ENCODE measurements at regions not wholly inside any gene's neighbourhood (a gene's known extent, or its start where the extent isn't known, plus 50 kb on each side); places are given as distances from the start of the nearest gene placed in this dataset.

DNA sequence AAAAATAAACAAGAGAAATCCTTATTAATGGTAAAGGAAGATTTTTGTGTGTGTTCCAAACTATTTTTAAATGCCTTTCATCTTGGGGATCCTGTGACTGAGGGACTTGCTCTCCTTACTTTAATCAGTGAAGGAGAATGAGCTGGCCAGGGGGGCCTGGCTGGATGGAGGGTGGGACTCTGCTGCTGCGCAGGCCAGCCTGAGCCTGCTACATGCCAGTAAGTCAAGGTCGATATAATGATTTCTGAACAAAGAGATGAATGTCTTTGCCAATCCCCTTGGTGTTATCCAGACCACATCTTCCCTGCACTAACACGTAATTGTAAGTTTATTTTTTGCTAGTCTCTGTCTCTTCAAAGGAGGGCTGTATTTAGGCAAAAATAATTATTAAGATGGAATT is 1679.2 kb upstream of the TENM3 start:
- intact Hi-C loops (cut with micrococcal nuclease; ENCODE audit: unreplicated experiment): no loop called here

More for the DNA sequence above, 1679.2 kb upstream of the TENM3 start:
- ChIA-PET SMC1A (ENCODE audit: uncharacterized antibody, unreplicated experiment) (no interaction called here), CTCF (no interaction called here), RAD21 (ENCODE audit: unreplicated experiment) (no interaction called here), POLR2A (no interaction called here)
- Histone ChIP-seq H3K4me3 (no peak overlapping the region), H3K36me3 (ENCODE audit: control insufficient read depth in 2 of 2, insufficient read depth in 2 of 2, low read length in 1 of 2) (no peaks in the 10 kb centered on the region), H3K27ac (ENCODE audit: control insufficient read depth, insufficient read depth) (no peak overlapping the region), H2AFZ (ENCODE audit: control insufficient read depth, low read depth, low read length) (no peak overlapping the region), H4K20me1 (ENCODE audit: control insufficient read depth, insufficient read depth) (no peaks in the 10 kb centered on the region), H3K27me3 (replicated peaks in 1 of 2; ENCODE audit: control insufficient read depth in 2 of 2, insufficient read depth in 2 of 2, low read length in 1 of 2) (no peaks in the 10 kb centered on the region), H3K9me3 (replicated peaks; ENCODE audit: control insufficient read depth, insufficient read depth, low read length) (no peaks in the 10 kb centered on the region; the same call in 2 of the 3 replicates), H3K79me2 (ENCODE audit: control insufficient read depth, insufficient read depth, low read length) (no peaks in the 10 kb centered on the region), H3K4me1 (ENCODE audit: control insufficient read depth, insufficient read depth, low read length) (no peaks in the 10 kb centered on the region), H3K4me2 (ENCODE audit: control insufficient read depth, insufficient read depth) (no peak overlapping the region), H3K9ac (ENCODE audit: control insufficient read depth, insufficient read depth, low read length) (no peak overlapping the region)
- BruUV-seq (replicated peaks): no TSS peak
- ATAC-seq (no peak), DNase-seq (ENCODE audit: low read depth, low spot score) (no peak), FAIRE-seq (no peak)
- no peak for TF ChIP-seq TBL1XR1 (IDR thresholded peaks at IDR 0.05; ENCODE audit: low read depth, low read length)
- no peak for TF ChIP-seq EP300 (IDR thresholded peaks at IDR 0.05; ENCODE audit: borderline replicate concordance in 1 of 2, control insufficient read depth in 1 of 2, low read depth in 2 of 2, low read length in 2 of 2)
- TF ChIP-seq CREM (IDR thresholded peaks at IDR 0.05; ENCODE audit: low read depth): no peak
- TF ChIP-seq, protein P1, sequence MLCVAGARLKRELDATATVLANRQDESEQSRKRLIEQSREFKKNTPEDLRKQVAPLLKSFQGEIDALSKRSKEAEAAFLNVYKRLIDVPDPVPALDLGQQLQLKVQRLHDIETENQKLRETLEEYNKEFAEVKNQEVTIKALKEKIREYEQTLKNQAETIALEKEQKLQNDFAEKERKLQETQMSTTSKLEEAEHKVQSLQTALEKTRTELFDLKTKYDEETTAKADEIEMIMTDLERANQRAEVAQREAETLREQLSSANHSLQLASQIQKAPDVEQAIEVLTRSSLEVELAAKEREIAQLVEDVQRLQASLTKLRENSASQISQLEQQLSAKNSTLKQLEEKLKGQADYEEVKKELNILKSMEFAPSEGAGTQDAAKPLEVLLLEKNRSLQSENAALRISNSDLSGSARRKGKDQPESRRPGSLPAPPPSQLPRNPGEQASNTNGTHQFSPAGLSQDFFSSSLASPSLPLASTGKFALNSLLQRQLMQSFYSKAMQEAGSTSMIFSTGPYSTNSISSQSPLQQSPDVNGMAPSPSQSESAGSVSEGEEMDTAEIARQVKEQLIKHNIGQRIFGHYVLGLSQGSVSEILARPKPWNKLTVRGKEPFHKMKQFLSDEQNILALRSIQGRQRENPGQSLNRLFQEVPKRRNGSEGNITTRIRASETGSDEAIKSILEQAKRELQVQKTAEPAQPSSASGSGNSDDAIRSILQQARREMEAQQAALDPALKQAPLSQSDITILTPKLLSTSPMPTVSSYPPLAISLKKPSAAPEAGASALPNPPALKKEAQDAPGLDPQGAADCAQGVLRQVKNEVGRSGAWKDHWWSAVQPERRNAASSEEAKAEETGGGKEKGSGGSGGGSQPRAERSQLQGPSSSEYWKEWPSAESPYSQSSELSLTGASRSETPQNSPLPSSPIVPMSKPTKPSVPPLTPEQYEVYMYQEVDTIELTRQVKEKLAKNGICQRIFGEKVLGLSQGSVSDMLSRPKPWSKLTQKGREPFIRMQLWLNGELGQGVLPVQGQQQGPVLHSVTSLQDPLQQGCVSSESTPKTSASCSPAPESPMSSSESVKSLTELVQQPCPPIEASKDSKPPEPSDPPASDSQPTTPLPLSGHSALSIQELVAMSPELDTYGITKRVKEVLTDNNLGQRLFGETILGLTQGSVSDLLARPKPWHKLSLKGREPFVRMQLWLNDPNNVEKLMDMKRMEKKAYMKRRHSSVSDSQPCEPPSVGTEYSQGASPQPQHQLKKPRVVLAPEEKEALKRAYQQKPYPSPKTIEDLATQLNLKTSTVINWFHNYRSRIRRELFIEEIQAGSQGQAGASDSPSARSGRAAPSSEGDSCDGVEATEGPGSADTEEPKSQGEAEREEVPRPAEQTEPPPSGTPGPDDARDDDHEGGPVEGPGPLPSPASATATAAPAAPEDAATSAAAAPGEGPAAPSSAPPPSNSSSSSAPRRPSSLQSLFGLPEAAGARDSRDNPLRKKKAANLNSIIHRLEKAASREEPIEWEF (IDR thresholded peaks at IDR 0.05; ENCODE audit: insufficient replicate concordance, low read depth, low read length): no peak
- no peak for TF ChIP-seq SRF (IDR thresholded peaks at IDR 0.05; ENCODE audit: low read depth in 2 of 2, low read length in 2 of 2)
- 31% methylated on average over 3 of the region's 3 CpGs for WGBS (ENCODE audit: insufficient coverage, insufficient replicate concordance, low lambda C conversion rate, missing lambda C conversion rate)
- in situ Hi-C loops (cut with MboI): no loop called here

Measured in GM12878 (cell line).